Activated CD4-positive, alpha-beta T cell treated with anti-CD3 and anti-CD28 coated beads, Interleukin-2, amount 50 U/mL, for 48 hours (primary cell): ENCODE measurements at regions not wholly inside any gene's neighbourhood (a gene's known extent, or its start where the extent isn't known, plus 50 kb on each side); places are given as distances from the start of the nearest gene placed in this dataset.
"Not testable (repeated sequence)": the region's sequence is repeated elsewhere in the genome, so short reads cannot be mapped to it uniquely, and the experiment has no call there.

Experiments
- DNase-seq, 2 experiments: peaks; one replicate each; pipeline ENCODE4 v3.0.0-alpha.2; 2020

DNA sequence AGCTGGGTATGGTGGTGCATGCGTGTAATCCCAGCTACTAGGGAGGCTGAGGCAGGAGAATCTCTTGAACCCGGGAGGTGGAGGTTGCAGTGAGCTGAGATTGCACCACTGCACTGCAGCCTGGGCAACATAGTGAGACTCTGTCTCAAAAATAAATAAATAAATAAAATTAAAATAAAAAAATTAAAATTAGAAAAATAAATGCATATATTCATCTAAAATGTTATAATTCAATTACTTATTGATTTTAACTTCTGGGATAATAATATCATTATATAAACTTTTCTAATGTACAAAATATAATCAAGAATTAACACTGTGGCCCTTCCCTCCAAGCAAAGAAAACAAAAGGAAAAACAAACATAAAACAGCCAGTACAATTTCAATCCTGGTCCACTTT is 485.4 kb upstream of the SOX11 start:
- not testable (repeated sequence) for DNase-seq

- DNase-seq: no peak
Observed at GRCh38 chr2:5215989-5216607, 476.1 kb upstream of the SOX11 start.

- no peak for DNase-seq
Observed at GRCh38 chr2:5227062-5227699, 465.0 kb upstream of the SOX11 start.

- DNase-seq: no peak
Observed at GRCh38 chr2:5229574-5229973, 462.6 kb upstream of the SOX11 start.

- no peak for DNase-seq
Observed at GRCh38 chr2:5230444-5230843, 461.7 kb upstream of the SOX11 start.

DNA sequence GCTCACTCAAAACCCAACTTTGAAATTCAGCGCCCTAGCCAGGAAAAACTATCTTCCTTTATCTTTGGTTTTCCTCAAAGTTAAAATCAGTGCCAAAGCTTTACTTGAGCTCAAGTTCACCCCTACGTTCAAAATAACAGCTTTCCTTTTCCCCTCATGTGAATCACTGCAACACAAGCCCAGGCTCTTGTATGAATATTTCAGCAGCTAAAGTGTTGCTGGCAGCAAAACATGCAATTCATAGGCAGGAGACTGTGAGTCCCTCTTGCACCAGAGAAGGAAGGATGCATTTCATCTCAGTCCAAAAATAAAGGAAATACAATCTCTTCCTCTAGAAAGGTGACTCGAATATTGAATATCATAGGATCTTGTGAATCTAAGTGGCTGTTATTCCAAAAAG is 461.3 kb upstream of the SOX11 start:
- no peak for DNase-seq

GRCh38 chr2:5231287-5231686 is 460.9 kb upstream of the SOX11 start:
- DNase-seq: no peak

- DNase-seq: no peak
Observed at GRCh38 chr2:5234563-5234962, 457.6 kb upstream of the SOX11 start.

- no peak for DNase-seq
Observed at GRCh38 chr2:5235701-5236100, 456.5 kb upstream of the SOX11 start.

DNA sequence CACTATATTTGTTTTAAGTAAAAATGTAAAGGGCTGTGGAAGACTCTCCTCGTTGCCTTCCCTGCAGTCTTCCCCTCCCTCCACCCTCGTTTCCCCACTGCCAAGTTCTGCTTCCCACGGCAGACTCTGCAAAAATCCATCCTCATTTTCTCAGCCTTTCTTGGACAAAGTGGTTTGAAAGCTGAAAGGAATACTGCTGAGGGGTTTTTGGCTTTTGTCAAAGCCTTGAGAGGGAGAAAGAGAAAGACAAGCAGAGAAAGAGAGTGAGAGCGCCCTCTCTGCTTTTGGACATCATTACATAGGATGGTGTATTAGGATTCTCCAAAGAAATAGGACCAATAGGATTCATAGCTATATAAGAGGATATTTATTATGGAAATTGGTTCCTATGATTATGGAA is 455.9 kb upstream of the SOX11 start:
- DNase-seq: no peak

- no peak for DNase-seq
Observed at GRCh38 chr2:5242751-5243150, 449.4 kb upstream of the SOX11 start.

DNA sequence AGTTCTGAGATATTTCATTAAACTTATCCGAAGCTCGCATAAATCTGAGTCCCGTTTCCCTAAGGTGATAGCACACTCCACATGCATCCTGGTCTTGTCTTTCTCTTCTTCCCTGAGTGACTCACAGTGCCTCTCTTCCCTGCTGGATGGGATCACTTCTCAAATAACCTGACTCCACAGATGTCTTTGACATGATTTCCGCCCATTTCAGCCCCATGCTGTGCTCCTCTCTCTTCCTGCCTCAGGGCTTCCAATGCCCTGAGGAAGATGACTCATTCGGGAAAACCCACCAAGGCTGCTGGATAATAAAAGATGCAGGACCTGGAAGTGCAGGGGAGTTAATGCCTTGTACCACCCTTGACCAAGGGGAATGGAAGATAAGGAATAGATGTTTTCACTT is 441.7 kb upstream of the SOX11 start:
- DNase-seq: no peak

GRCh38 chr2:5253263-5253662 is 438.9 kb upstream of the SOX11 start:
- DNase-seq: no peak

DNA sequence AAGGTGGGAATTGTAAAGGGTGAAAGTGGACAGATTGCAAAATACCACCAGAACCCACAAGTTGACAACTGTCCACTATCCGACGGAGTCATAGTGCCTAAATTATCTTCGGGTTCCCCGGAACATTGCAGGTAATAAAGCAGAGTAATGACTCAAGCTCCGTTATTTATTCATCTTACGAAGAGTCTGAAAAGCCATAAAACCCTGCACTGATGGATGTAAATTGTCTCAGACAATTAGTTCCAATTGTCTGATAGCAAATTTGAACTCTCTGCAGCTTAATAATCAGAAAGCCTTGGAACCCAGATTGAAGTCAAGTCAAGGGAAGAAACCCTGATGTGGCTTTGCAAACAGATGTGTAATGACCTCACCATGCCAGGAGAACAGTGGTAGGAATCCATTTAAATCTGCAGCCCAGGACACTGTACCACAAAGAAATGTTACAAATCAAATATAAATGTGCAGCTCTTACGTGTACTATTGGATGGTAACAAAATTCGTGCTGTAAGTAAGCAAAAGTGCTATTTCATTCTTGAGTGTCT is 437.3 kb upstream of the SOX11 start:
- no peak for DNase-seq

GRCh38 chr2:5263291-5263690 is 428.9 kb upstream of the SOX11 start:
- DNase-seq: no peak

DNA sequence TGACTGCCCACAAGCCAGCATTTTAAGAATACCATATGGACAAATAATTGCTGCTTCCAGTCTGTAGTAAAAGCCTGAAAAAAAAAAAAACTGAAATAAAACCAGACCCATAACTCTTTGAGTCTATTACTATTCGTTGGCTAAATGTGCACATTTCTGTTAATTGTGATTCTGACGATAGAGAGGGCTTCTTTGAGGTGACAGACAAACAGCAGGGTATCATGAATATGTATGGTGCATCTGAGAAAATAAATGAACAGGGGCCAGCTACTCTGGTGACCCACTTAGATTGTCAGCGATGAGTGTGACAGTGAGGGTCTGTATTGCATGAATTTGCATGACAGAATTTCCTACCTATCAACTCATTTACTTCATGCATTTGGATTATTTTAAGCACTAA is 427.8 kb upstream of the SOX11 start:
- no peak for DNase-seq

- DNase-seq: no peak
Observed at GRCh38 chr2:5285061-5285460, 407.1 kb upstream of the SOX11 start.

GRCh38 chr2:5285872-5286769 is 406.1 kb upstream of the SOX11 start:
- no peak for DNase-seq

DNA sequence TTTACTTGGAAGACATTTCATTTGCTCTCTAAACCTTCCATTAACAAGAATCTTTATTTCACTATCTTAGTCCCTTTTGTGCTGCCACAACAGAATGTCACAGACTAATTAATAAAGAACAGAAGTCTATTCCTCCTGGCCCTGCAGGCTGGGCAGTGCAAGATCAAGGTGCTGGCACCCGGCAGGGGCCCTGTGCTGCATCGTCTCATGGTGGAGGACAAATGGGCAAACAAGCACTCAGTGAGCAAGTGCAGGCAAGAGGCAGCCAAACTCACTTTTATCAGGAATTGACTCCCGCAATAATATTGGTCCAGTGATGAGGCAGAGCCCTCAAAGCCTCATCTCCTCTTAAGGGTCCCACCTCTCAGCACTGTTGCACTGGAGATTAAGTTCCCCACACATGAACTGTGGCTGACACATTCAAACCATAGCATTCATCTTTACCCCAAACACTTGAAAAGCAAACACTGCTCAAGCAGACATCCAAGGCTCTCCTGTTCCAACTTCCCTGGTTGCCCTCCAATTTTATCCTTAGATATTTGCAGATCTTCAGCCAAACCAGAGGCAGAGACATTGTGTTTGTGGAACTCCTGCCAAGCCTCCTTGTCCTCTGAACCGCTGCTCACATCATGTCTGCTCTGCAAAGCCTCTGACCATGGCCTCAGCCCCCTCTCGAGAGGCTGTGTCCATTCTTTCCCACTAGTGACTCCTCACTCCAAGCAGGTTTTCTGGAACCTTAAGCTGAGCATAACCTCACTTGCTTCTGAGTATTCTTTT is 404.4 kb upstream of the SOX11 start:
- DNase-seq: no peak

DNA sequence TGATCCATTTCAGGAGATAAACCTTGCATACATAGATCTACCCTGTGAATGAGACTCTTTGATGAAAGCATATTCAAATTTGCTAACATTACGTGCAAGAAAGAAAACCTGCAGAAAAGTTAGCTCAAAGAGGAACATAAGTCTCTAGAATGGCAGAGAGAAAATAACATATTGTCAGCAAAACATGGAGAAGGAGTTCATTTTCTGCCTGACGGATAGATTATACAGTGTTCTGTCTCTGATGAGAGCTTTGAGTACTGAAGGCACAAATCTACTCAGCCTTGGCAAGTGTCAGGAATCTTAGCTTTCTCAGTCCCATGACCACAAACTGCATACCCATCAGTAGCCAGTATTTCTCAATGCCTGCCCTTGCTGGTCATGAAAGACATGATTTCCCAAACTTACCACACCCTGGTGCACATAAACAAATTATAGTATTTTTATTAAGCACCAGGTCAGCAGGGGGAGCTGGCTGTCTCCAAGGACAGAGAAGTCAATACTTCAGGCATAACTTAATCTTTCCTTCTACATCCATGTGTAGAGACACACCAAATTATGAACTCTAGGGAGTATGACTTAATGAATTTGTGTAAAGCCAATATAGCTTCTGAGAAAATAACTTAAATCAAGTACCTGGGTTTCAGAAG is 401.2 kb upstream of the SOX11 start:
- no peak for DNase-seq

GRCh38 chr2:5304640-5305039 is 387.5 kb upstream of the SOX11 start:
- no peak for DNase-seq

DNA sequence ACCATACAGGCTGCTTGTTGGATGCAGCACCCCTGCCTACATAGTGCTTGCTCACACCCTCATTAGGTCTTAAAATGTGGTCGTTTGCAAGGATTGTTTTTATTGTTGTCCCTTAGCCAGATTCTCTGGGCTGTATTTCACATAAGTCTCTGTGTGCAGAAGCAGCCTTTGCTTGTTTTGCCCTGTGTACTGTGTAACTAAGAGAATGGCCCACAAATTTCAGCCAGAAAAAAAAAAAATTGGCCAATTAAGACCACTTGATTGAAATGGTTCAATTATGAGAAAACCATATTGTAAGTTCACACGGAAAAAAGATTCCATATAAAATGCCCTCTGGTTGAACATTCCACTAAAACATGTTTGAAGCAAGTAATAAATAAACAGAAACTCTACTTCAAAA is 377.1 kb upstream of the SOX11 start:
- no peak for DNase-seq
